Neural cell (in vitro differentiated cells): ENCODE measurements at regions not wholly inside any gene's neighbourhood (a gene's known extent, or its start where the extent isn't known, plus 50 kb on each side); places are given as distances from the start of the nearest gene placed in this dataset.

Experiments used
- H2AFZ ChIP-seq: fragments of 200-600, 300-800 bp; sonication (generic), shearing (Covaris generic); 2 replicates; pipeline ENCODE4 v1.6.0; 2014; ENCODE audit warnings: low read depth, mild to moderate bottlenecking, antibody characterized with exemption, low read length, moderate library complexity
- H3F3A ChIP-seq: fragments of 200-600 bp; shearing (Covaris generic); 2 replicates; pipeline ENCODE4 v1.6.1; 2016; ENCODE audit warnings: mild to moderate bottlenecking, moderate library complexity, mixed read lengths, antibody characterized with exemption, low read length; ENCODE audit not compliant: insufficient read depth, poor library complexity, severe bottlenecking
- H3K27ac ChIP-seq: fragments of 200-600, 300-800 bp; sonication (generic), shearing (Covaris generic); 2 replicates; pipeline ENCODE4 v1.5.1; 2014; ENCODE audit warnings: mild to moderate bottlenecking, low read length, moderate library complexity
- H3K27me3 ChIP-seq: fragments of 300-800, 200-600 bp; sonication (generic), shearing (Covaris generic); 2 replicates; pipeline ENCODE4 v1.6.0; 2014; ENCODE audit warnings: mild to moderate bottlenecking, low read depth, low read length, moderate library complexity; ENCODE audit not compliant: insufficient read depth
- H3K36me3 ChIP-seq: fragments of 300-800, 200-600 bp; sonication (generic), shearing (Covaris generic); 2 replicates; pipeline ENCODE4 v1.5.1; 2014; ENCODE audit warnings: mild to moderate bottlenecking, antibody characterized with exemption, low read length, moderate library complexity; ENCODE audit not compliant: insufficient read depth
- H3K4me2 ChIP-seq: fragments of 300-800, 200-600 bp; sonication (generic), shearing (Covaris generic); 2 replicates; pipeline ENCODE4 v1.6.0; 2014; ENCODE audit warnings: mild to moderate bottlenecking, low read length
- H3K4me3 ChIP-seq: fragments of 300-800, 200-600 bp; sonication (generic), shearing (Covaris generic); 2 replicates; pipeline ENCODE4 v1.5.1; 2014; ENCODE audit warnings: mild to moderate bottlenecking, low read length, moderate library complexity
- H3K79me2 ChIP-seq: fragments of 200-600 bp; shearing (Covaris generic); replicated peaks from 2 replicates; pipeline ENCODE4 v1.6.0; 2014; ENCODE audit warnings: mild to moderate bottlenecking, low read length, moderate library complexity; ENCODE audit not compliant: insufficient read depth
- H3K9ac ChIP-seq: fragments of 300-800, 200-600 bp; sonication (generic), shearing (Covaris generic); 2 replicates; pipeline ENCODE4 v1.6.1; 2016; ENCODE audit warnings: mild to moderate bottlenecking, low read length, mixed read lengths
- H3K9me2 ChIP-seq: fragments of 200-600 bp; shearing (Covaris generic); 2 replicates; pipeline ENCODE4 v1.6.1; 2016; ENCODE audit warnings: mild to moderate bottlenecking, low read length, mixed read lengths; ENCODE audit not compliant: insufficient read depth
- H3K9me3 ChIP-seq: fragments of 200-600, 300-800 bp; sonication (generic), shearing (Covaris generic); 2 replicates; pipeline ENCODE4 v1.6.1; 2016; ENCODE audit warnings: mild to moderate bottlenecking, mixed run types, low read length, moderate library complexity, mixed read lengths
- H4K20me1 ChIP-seq: fragments of 200-600 bp; shearing (Covaris generic); 2 replicates; pipeline ENCODE4 v1.6.1; 2016; ENCODE audit warnings: mild to moderate bottlenecking, mixed run types; ENCODE audit not compliant: insufficient read depth
- EP300 ChIP-seq: fragments of 450-650 bp; conservative IDR thresholded peaks from 2 replicates; pipeline ENCODE4 v1.6.1; 2014; ENCODE audit warnings: antibody characterized with exemption, mild to moderate bottlenecking, moderate library complexity; ENCODE audit not compliant: poor library complexity, severe bottlenecking
- EZH2 ChIP-seq: fragments of 200-600, 300-800 bp; shearing (Covaris generic), sonication (generic); IDR thresholded peaks from 2 replicates; pipeline ENCODE4 v1.6.1; 2014; ENCODE audit warnings: antibody characterized with exemption, low read length, borderline replicate concordance, mild to moderate bottlenecking; ENCODE audit not compliant: insufficient read depth, poor library complexity, severe bottlenecking
- MXI1 ChIP-seq: fragments of 450-650 bp; conservative IDR thresholded peaks from 2 replicates; pipeline ENCODE4 v1.6.1; 2014; ENCODE audit warnings: antibody characterized with exemption, mild to moderate bottlenecking; ENCODE audit not compliant: poor library complexity, severe bottlenecking
- POLR2AphosphoS5 ChIP-seq: IDR thresholded peaks from 2 replicates; pipeline ENCODE4 v1.6.1; 2012
- RAD21 ChIP-seq: fragments of 450-650 bp; conservative IDR thresholded peaks from 2 replicates; pipeline ENCODE4 v1.6.1; 2014; ENCODE audit warnings: antibody characterized with exemption, mild to moderate bottlenecking, moderate library complexity
- SMC3 ChIP-seq: fragments of 450-650 bp; conservative IDR thresholded peaks from 2 replicates; pipeline ENCODE4 v1.6.1; 2014; ENCODE audit warnings: antibody characterized with exemption, mild to moderate bottlenecking, moderate library complexity; ENCODE audit not compliant: poor library complexity
- TAF1 ChIP-seq: IDR thresholded peaks from 2 replicates; pipeline ENCODE4 v1.6.1; 2012; ENCODE audit warnings: low read depth
- TF ChIP-seq, protein P1 (sequence below): IDR thresholded peaks from 2 replicates; pipeline ENCODE4 v1.6.1; 2012; ENCODE audit warnings: borderline replicate concordance
- TF ChIP-seq, protein P2 (sequence below): fragments of 450-650 bp; IDR thresholded peaks from 2 replicates; pipeline ENCODE4 v1.5.1; 2014; ENCODE audit warnings: antibody characterized with exemption, mild to moderate bottlenecking, moderate library complexity; ENCODE audit not compliant: poor library complexity, severe bottlenecking

DNA sequence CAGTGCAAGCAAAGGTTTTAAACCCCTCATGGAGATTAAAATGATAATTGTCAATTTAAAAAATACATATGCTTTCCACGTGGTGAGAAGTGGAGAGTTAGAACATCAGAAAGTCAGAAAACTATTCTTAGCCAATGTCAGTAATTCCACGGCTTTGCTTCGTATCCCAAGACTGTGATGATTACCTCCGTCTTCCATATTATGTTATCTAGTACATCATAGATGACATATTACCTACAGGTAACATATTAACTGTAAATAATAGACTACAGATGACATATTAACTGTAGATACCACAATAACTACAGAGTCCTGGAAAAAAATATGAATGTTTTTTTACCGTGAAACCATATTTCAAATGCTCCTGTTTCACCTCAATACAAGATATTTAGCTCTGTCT lies 579.4 kb upstream of the PFKP start:
- Histone ChIP-seq H3K27ac (no peak overlapping the region), H4K20me1 (no peaks in the 10 kb centered on the region), H3K9me3 (no peaks in the 10 kb centered on the region), H3K27me3 (no peaks in the 10 kb centered on the region), H3K4me2 (no peak overlapping the region), H3K4me3 (no peak overlapping the region), H3K9ac (no peak overlapping the region), H3K9me2 (no peaks in the 10 kb centered on the region), H3F3A (no peaks in the 10 kb centered on the region), H3K79me2 (no peaks in the 10 kb centered on the region), H3K36me3 (no peaks in the 10 kb centered on the region), H2AFZ (no peak overlapping the region)
- no peak for TF ChIP-seq RAD21

DNA sequence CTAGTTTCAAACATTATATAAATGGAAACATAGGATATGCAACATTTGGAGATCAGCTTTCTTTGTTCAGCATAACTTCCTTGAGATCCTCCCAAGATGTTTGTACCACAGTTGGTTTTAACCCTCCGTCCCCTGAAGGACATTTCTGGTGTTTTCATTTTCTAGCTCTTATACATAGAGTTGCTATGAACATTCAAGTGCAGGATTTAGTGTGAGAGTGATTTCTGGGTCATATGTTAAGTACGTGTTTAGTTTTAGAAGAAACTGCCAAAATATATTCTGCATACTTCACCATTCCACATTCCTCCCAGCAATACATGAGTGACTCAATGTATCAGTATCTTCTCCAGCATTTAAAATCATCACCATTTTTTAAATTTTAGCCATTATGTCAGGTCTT lies 588.7 kb upstream of the PFKP start:
- Histone ChIP-seq H3K9me2 (no peaks in the 10 kb centered on the region), H3K9ac (no peak overlapping the region), H3F3A (no peaks in the 10 kb centered on the region), H3K4me3 (no peak overlapping the region), H2AFZ (no peak overlapping the region), H3K36me3 (no peaks in the 10 kb centered on the region), H3K4me2 (no peak overlapping the region), H3K9me3 (no peaks in the 10 kb centered on the region), H3K27me3 (no peaks in the 10 kb centered on the region), H3K27ac (no peak overlapping the region), H3K79me2 (no peaks in the 10 kb centered on the region), H4K20me1 (no peaks in the 10 kb centered on the region)
- no peak for TF ChIP-seq EP300
- TF ChIP-seq POLR2AphosphoS5, result no peak
- no peak for TF ChIP-seq MXI1
- no peak for TF ChIP-seq RAD21
- no peak for TF ChIP-seq EZH2
- TF ChIP-seq, protein P1, sequence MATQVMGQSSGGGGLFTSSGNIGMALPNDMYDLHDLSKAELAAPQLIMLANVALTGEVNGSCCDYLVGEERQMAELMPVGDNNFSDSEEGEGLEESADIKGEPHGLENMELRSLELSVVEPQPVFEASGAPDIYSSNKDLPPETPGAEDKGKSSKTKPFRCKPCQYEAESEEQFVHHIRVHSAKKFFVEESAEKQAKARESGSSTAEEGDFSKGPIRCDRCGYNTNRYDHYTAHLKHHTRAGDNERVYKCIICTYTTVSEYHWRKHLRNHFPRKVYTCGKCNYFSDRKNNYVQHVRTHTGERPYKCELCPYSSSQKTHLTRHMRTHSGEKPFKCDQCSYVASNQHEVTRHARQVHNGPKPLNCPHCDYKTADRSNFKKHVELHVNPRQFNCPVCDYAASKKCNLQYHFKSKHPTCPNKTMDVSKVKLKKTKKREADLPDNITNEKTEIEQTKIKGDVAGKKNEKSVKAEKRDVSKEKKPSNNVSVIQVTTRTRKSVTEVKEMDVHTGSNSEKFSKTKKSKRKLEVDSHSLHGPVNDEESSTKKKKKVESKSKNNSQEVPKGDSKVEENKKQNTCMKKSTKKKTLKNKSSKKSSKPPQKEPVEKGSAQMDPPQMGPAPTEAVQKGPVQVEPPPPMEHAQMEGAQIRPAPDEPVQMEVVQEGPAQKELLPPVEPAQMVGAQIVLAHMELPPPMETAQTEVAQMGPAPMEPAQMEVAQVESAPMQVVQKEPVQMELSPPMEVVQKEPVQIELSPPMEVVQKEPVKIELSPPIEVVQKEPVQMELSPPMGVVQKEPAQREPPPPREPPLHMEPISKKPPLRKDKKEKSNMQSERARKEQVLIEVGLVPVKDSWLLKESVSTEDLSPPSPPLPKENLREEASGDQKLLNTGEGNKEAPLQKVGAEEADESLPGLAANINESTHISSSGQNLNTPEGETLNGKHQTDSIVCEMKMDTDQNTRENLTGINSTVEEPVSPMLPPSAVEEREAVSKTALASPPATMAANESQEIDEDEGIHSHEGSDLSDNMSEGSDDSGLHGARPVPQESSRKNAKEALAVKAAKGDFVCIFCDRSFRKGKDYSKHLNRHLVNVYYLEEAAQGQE, result no peak
- TF ChIP-seq, protein P2, sequence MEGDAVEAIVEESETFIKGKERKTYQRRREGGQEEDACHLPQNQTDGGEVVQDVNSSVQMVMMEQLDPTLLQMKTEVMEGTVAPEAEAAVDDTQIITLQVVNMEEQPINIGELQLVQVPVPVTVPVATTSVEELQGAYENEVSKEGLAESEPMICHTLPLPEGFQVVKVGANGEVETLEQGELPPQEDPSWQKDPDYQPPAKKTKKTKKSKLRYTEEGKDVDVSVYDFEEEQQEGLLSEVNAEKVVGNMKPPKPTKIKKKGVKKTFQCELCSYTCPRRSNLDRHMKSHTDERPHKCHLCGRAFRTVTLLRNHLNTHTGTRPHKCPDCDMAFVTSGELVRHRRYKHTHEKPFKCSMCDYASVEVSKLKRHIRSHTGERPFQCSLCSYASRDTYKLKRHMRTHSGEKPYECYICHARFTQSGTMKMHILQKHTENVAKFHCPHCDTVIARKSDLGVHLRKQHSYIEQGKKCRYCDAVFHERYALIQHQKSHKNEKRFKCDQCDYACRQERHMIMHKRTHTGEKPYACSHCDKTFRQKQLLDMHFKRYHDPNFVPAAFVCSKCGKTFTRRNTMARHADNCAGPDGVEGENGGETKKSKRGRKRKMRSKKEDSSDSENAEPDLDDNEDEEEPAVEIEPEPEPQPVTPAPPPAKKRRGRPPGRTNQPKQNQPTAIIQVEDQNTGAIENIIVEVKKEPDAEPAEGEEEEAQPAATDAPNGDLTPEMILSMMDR, result no peak
- TF ChIP-seq SMC3, result no peak
- TF ChIP-seq TAF1, result no peak
